Activated B cell treated with CpG ODN at 0.5 μM for 24 hours (primary cell): ENCODE measurements at regions not wholly inside any gene's neighbourhood (a gene's known extent, or its start where the extent isn't known, plus 50 kb on each side); places are given as distances from the start of the nearest gene placed in this dataset.

Experiments used
- ATAC-seq: fragments of 200-7000 bp; cut with Tn5 transposase; one replicate; pipeline ENCODE4 v1.10.0; 2021; ENCODE audit warnings: low read depth, mild to moderate bottlenecking, moderate library complexity
- CTCF ChIA-PET: fragments of 350-600 bp; sonication (Branson Sonifier 250); formaldehyde crosslinking; loops from one replicate; lab custom pipeline; 2021; ENCODE audit warnings: antibody characterized with exemption; lab: Charles Lee
- POLR2A ChIA-PET: fragments of 350-600 bp; sonication (Branson Sonifier 250); formaldehyde crosslinking; loops from one replicate; lab custom pipeline; 2021; ENCODE audit warnings: antibody characterized with exemption; lab: Charles Lee
- DNase-seq: peaks from one replicate; pipeline ENCODE4 v3.0.0; 2022
- H3K27ac Mint-ChIP-seq: one replicate; pipeline ENCODE4 v1.8.0; 2020; ENCODE audit warnings: mixed read lengths
- H3K27me3 Mint-ChIP-seq: one replicate; pipeline ENCODE4 v1.8.0; 2021; ENCODE audit warnings: mixed read lengths
- H3K36me3 Mint-ChIP-seq: one replicate; pipeline ENCODE4 v1.8.0; 2021; ENCODE audit warnings: low read depth, mixed read lengths
- H3K4me1 Mint-ChIP-seq: one replicate; pipeline ENCODE4 v1.8.0; 2021; ENCODE audit warnings: mixed read lengths
- H3K4me3 Mint-ChIP-seq: one replicate; pipeline ENCODE4 v1.8.0; 2020; ENCODE audit warnings: mild to moderate bottlenecking, mixed read lengths
- H3K9me3 Mint-ChIP-seq: one replicate; pipeline ENCODE4 v1.8.0; 2020; ENCODE audit warnings: mixed read lengths
- intact Hi-C: fragments of 100-400 bp; cut with micrococcal nuclease; formaldehyde crosslinking; loops from one replicate; pipeline ENCODE4 v1.15.1; 2024
- TF ChIP-seq, protein P1 (sequence below): fragments of 200-600 bp; IDR thresholded peaks from one replicate; pipeline ENCODE4 v1.8.0; 2022; ENCODE audit warnings: antibody characterized with exemption, mild to moderate bottlenecking

GRCh38 chr11:95495706-95496105, 264.7 kb upstream of the SESN3 start:
- intact Hi-C loops = loop anchor here (5.0 kb wide), 1 partner anchor 33 kb away; no protein-coding TSS in a partner anchor
- no peak for DNase-seq
- Mint-ChIP-seq H3K9me3 (peaks cover 10% of the 10 kb centered on the region), H3K4me3 (no peak overlapping the region), H3K4me1 (no peaks in the 10 kb centered on the region), H3K36me3 (no peaks in the 10 kb centered on the region), H3K27ac (no peak overlapping the region), H3K27me3 (no peaks in the 10 kb centered on the region)
- ATAC-seq = no peak
- ChIA-PET POLR2A (interaction anchor here (0.6 kb wide), 1 partner anchor 294 kb away, joined by 3 read pairs; the partner anchor contains the start of gene FAM76B), CTCF (no interaction called here)
- TF ChIP-seq, protein P1, sequence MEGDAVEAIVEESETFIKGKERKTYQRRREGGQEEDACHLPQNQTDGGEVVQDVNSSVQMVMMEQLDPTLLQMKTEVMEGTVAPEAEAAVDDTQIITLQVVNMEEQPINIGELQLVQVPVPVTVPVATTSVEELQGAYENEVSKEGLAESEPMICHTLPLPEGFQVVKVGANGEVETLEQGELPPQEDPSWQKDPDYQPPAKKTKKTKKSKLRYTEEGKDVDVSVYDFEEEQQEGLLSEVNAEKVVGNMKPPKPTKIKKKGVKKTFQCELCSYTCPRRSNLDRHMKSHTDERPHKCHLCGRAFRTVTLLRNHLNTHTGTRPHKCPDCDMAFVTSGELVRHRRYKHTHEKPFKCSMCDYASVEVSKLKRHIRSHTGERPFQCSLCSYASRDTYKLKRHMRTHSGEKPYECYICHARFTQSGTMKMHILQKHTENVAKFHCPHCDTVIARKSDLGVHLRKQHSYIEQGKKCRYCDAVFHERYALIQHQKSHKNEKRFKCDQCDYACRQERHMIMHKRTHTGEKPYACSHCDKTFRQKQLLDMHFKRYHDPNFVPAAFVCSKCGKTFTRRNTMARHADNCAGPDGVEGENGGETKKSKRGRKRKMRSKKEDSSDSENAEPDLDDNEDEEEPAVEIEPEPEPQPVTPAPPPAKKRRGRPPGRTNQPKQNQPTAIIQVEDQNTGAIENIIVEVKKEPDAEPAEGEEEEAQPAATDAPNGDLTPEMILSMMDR = no peak

DNA sequence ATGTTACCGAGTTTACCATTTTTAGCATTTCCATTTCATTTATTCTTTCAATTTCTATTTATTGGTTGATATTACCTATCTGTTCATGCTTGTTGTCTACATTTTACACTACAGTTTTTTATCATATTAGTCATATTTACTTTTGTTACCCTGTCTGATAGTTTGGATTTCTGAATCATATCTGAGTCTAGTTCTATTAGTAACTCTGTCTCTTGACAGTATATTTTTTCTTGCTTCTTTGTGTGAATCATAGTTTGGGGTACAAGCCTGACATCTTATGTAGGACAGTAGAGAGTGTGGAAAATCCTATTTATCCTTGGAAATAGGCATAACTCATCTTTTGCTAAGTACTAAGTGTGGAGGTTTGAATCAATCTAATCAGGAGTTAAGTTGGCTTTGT, 263.9 kb upstream of the SESN3 start:
- no peaks in the 10 kb centered on the region for H3K4me1 Mint-ChIP-seq
- H3K36me3 Mint-ChIP-seq = no peaks in the 10 kb centered on the region
- H3K27me3 Mint-ChIP-seq = no peaks in the 10 kb centered on the region
- POLR2A ChIA-PET = no interaction called here
- H3K27ac Mint-ChIP-seq = no peak overlapping the region
- TF ChIP-seq, protein P1 = no peak
- DNase-seq = no peak
- CTCF ChIA-PET = no interaction called here
- no peak for ATAC-seq
- intact Hi-C loops = loop anchor here (5.0 kb wide), 1 partner anchor 33 kb away; no protein-coding TSS in a partner anchor
- H3K9me3 Mint-ChIP-seq = peaks cover 12% of the 10 kb centered on the region
- no peak overlapping the region for H3K4me3 Mint-ChIP-seq

- ATAC-seq (no peak), DNase-seq (no peak)
- Mint-ChIP-seq H3K9me3 (peaks cover 12% of the 10 kb centered on the region), H3K27me3 (no peaks in the 10 kb centered on the region), H3K36me3 (no peaks in the 10 kb centered on the region), H3K4me1 (no peaks in the 10 kb centered on the region), H3K4me3 (no peak overlapping the region), H3K27ac (no peak overlapping the region)
- TF ChIP-seq, protein P1 = no peak
- ChIA-PET POLR2A (no interaction called here), CTCF (no interaction called here)
- intact Hi-C loops = no loop called here
These were observed 263.2 kb upstream of the SESN3 start for GRCh38 chr11:95494167-95494566.

- ATAC-seq (no peak), DNase-seq (no peak)
- Mint-ChIP-seq H3K36me3 (no peaks in the 10 kb centered on the region), H3K9me3 (peaks cover 12% of the 10 kb centered on the region), H3K4me1 (peaks cover 14% of the 10 kb centered on the region), H3K27me3 (no peaks in the 10 kb centered on the region), H3K4me3 (no peak overlapping the region), H3K27ac (no peak overlapping the region)
- CTCF ChIA-PET = no interaction called here
- POLR2A ChIA-PET = no interaction called here
- TF ChIP-seq, protein P1 = no peak
- intact Hi-C loops = no loop called here
These were observed 259.6 kb upstream of the SESN3 start for GRCh38 chr11:95490625-95491024.

DNA sequence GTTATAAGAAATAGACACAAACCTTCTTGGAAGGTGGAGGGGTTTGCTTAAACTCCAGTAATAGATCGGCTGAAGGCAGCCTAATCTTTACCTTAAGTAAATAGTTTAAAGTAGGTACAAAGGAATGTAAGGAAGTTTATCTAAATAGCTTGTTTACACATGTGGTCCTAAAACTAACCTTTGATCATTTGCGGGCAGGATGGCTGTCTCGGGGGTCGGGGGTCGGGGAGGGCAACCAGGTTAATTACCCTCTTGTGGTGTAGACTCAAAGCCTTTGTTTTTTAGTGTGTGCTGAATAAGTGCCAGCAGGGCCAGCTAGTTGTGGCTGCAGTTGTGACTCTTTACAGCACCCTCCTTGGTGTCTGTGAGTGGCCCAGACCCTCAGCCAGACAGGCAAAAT, 256.9 kb upstream of the SESN3 start:
- Mint-ChIP-seq H3K36me3 (no peaks in the 10 kb centered on the region), H3K4me3 (no peak overlapping the region), H3K9me3 (peaks cover 5% of the 10 kb centered on the region), H3K27me3 (no peaks in the 10 kb centered on the region), H3K27ac (peak overlapping the region; percentile 84), H3K4me1 (peaks cover 14% of the 10 kb centered on the region)
- TF ChIP-seq, protein P1 = no peak
- CTCF ChIA-PET = interaction anchor here (1.1 kb wide), 1 partner anchor 150 kb away, joined by 3 read pairs; no protein-coding TSS in a partner anchor
- intact Hi-C loops = loop anchor here (5.0 kb wide), 1 partner anchor 219 kb away; no protein-coding TSS in a partner anchor
- POLR2A ChIA-PET = interaction anchor here (0.7 to 1.3 kb wide), 4 partner anchors 10 to 256 kb away, joined by 3 to 10 read pairs (median 4); partner anchors contain the start of gene SESN3
- DNase-seq = no peak
- no peak for ATAC-seq
